ENCODE measurements at regions not wholly inside any gene's neighbourhood (a gene's known extent, or its start where the extent isn't known, plus 50 kb on each side); places are given as distances from the start of the nearest gene placed in this dataset.

- no peak for TF ChIP-seq CTCF (conservative IDR thresholded peaks at IDR 0.05)
- no peak for TF ChIP-seq EZH2 (IDR thresholded peaks at IDR 0.05; ENCODE audit: low read depth)
Measured at GRCh38 chr9:19662213-19662612, 126.6 kb downstream of the SLC24A2 start.

All from PC-9 (cell line).